Hematopoietic multipotent progenitor cell (in vitro differentiated cells): ENCODE measurements at regions not wholly inside any gene's neighbourhood (a gene's known extent, or its start where the extent isn't known, plus 50 kb on each side); places are given as distances from the start of the nearest gene placed in this dataset.
"Not testable (repeated sequence)": the region's sequence is repeated elsewhere in the genome, so short reads cannot be mapped to it uniquely, and the experiment has no call there.

Experiments used
- DNase-seq, 3 donors: peaks; one replicate each; pipeline ENCODE4 v3.0.0-alpha.2; 2011 to 2015; ENCODE audit warnings: low read depth in 2 of 3, low spot score in 2 of 3

GRCh38 chr11:134949121-134950090, 537.4 kb upstream of the B3GAT1 start:
- no peak for DNase-seq

- DNase-seq = no peak
These were observed 535.5 kb upstream of the B3GAT1 start for GRCh38 chr11:134947556-134947955.

GRCh38 chr11:134945993-134946392, 534.0 kb upstream of the B3GAT1 start:
- no peak for DNase-seq

- DNase-seq = no peak
These were observed 532.9 kb upstream of the B3GAT1 start for GRCh38 chr11:134944986-134945385.

GRCh38 chr11:134944131-134944530, 532.1 kb upstream of the B3GAT1 start:
- DNase-seq = no peak

GRCh38 chr11:134943544-134943943, 531.5 kb upstream of the B3GAT1 start:
- no peak for DNase-seq

GRCh38 chr11:134942681-134943080, 530.6 kb upstream of the B3GAT1 start:
- DNase-seq = no peak

- not testable (repeated sequence) for DNase-seq
These were observed 530.0 kb upstream of the B3GAT1 start for GRCh38 chr11:134941936-134942600.

GRCh38 chr11:134941326-134941725, 529.3 kb upstream of the B3GAT1 start:
- no peak for DNase-seq

GRCh38 chr11:134940441-134941126, 528.5 kb upstream of the B3GAT1 start:
- DNase-seq = no peak

- DNase-seq = no peak
These were observed 527.9 kb upstream of the B3GAT1 start for GRCh38 chr11:134939905-134940304.

GRCh38 chr11:134939031-134939430, 527.0 kb upstream of the B3GAT1 start:
- no peak for DNase-seq

GRCh38 chr11:134938212-134938611, 526.2 kb upstream of the B3GAT1 start:
- DNase-seq = no peak

- DNase-seq = not testable (repeated sequence)
These were observed 525.2 kb upstream of the B3GAT1 start for GRCh38 chr11:134937193-134937592.

GRCh38 chr11:134932761-134933160, 520.7 kb upstream of the B3GAT1 start:
- no peak for DNase-seq

GRCh38 chr11:134925432-134925831, 513.4 kb upstream of the B3GAT1 start:
- DNase-seq = no peak

- DNase-seq = no peak
These were observed 511.4 kb upstream of the B3GAT1 start for GRCh38 chr11:134923441-134923840.

GRCh38 chr11:134921938-134922337, 509.9 kb upstream of the B3GAT1 start:
- DNase-seq = no peak

GRCh38 chr11:134920851-134921608, 509.0 kb upstream of the B3GAT1 start:
- no peak for DNase-seq

GRCh38 chr11:134916421-134917213, 504.6 kb upstream of the B3GAT1 start:
- DNase-seq = no peak
